ENCODE measurements at regions not wholly inside any gene's neighbourhood (a gene's known extent, or its start where the extent isn't known, plus 50 kb on each side); places are given as distances from the start of the nearest gene placed in this dataset.
"Not testable (repeated sequence)": the region's sequence is repeated elsewhere in the genome, so short reads cannot be mapped to it uniquely, and the experiment has no call there.

- H4K20me1 ChIP-seq (ENCODE audit: insufficient read depth); CTCF ChIA-PET; H3K36me3 ChIP-seq (ENCODE audit: low read depth); H3K79me2 ChIP-seq (ENCODE audit: low read depth); H3K27ac ChIP-seq; DNase-seq; POLR2A ChIA-PET (ENCODE audit: unreplicated experiment); H2AFZ ChIP-seq; H3K27me3 ChIP-seq (ENCODE audit: insufficient read depth, low read depth); H3K9me2 ChIP-seq (ENCODE audit: insufficient read depth); H3K9me3 ChIP-seq (ENCODE audit: insufficient read depth, low read depth); H3K4me1 ChIP-seq (replicated peaks; ENCODE audit: insufficient read depth); H3F3A ChIP-seq (ENCODE audit: insufficient read depth, low read depth); intact Hi-C loops (cut with micrococcal nuclease; ENCODE audit: unreplicated experiment); H3K4me2 ChIP-seq; BruUV-seq (replicated peaks); H3K4me3 ChIP-seq: not testable (repeated sequence)
Measured at GRCh38 chr19:21668072-21668773, 99.2 kb downstream of the ZNF100 start.

- CTCF ChIA-PET, result no interaction called here
- peaks cover 3% of the 10 kb centered on the region; the same call in 1 of the 2 replicates for H3K9me2 ChIP-seq (ENCODE audit: insufficient read depth)
- POLR2A ChIA-PET (ENCODE audit: unreplicated experiment), result no interaction called here
- H3K4me1 ChIP-seq (replicated peaks; ENCODE audit: insufficient read depth), result no peaks in the 10 kb centered on the region
- H3K4me2 ChIP-seq, result no peak overlapping the region
- no peaks in the 10 kb centered on the region for H3K36me3 ChIP-seq (ENCODE audit: low read depth)
- no peak overlapping the region for H3K4me3 ChIP-seq
- DNase-seq, result no peak
- no peaks in the 10 kb centered on the region for H3F3A ChIP-seq (ENCODE audit: insufficient read depth, low read depth)
- H3K9me3 ChIP-seq (ENCODE audit: insufficient read depth, low read depth), result peaks cover 7% of the 10 kb centered on the region
- no peak overlapping the region for H3K27ac ChIP-seq
- TF ChIP-seq EZH2 (IDR thresholded peaks at IDR 0.05; ENCODE audit: low read depth) (no peak), CTCF (conservative IDR thresholded peaks at IDR 0.05) (no peak)
- no peaks in the 10 kb centered on the region for H4K20me1 ChIP-seq (ENCODE audit: insufficient read depth)
- H2AFZ ChIP-seq, result no peak overlapping the region
- H3K27me3 ChIP-seq (ENCODE audit: insufficient read depth, low read depth), result no peaks in the 10 kb centered on the region
- intact Hi-C loops (cut with micrococcal nuclease; ENCODE audit: unreplicated experiment), result no loop called here
- no TSS peak for BruUV-seq (replicated peaks)
- H3K79me2 ChIP-seq (ENCODE audit: low read depth), result no peaks in the 10 kb centered on the region
Measured at GRCh38 chr19:21655540-21656126, 111.7 kb downstream of the ZNF100 start.

- H3F3A ChIP-seq (ENCODE audit: insufficient read depth, low read depth); CTCF ChIA-PET; H2AFZ ChIP-seq; BruUV-seq (replicated peaks); H3K4me3 ChIP-seq; H3K36me3 ChIP-seq (ENCODE audit: low read depth); intact Hi-C loops (cut with micrococcal nuclease; ENCODE audit: unreplicated experiment); H3K27ac ChIP-seq; POLR2A ChIA-PET (ENCODE audit: unreplicated experiment); H3K4me2 ChIP-seq; H4K20me1 ChIP-seq (ENCODE audit: insufficient read depth); H3K27me3 ChIP-seq (ENCODE audit: insufficient read depth, low read depth); H3K79me2 ChIP-seq (ENCODE audit: low read depth); H3K9me2 ChIP-seq (ENCODE audit: insufficient read depth); H3K4me1 ChIP-seq (replicated peaks; ENCODE audit: insufficient read depth); H3K9me3 ChIP-seq (ENCODE audit: insufficient read depth, low read depth); DNase-seq: not testable (repeated sequence)
Measured at GRCh38 chr19:21651478-21651877, 115.9 kb downstream of the ZNF100 start.

GRCh38 chr19:21638776-21639175 lies 128.6 kb downstream of the ZNF100 start:
- Histone ChIP-seq H3K36me3 (ENCODE audit: low read depth) (no peaks in the 10 kb centered on the region), H3F3A (ENCODE audit: insufficient read depth, low read depth) (no peaks in the 10 kb centered on the region), H3K4me3 (no peak overlapping the region), H4K20me1 (ENCODE audit: insufficient read depth) (no peaks in the 10 kb centered on the region), H3K79me2 (ENCODE audit: low read depth) (no peaks in the 10 kb centered on the region), H3K9me3 (ENCODE audit: insufficient read depth, low read depth) (peaks cover 2% of the 10 kb centered on the region), H3K4me1 (replicated peaks; ENCODE audit: insufficient read depth) (no peaks in the 10 kb centered on the region), H2AFZ (no peak overlapping the region), H3K27me3 (ENCODE audit: insufficient read depth, low read depth) (no peaks in the 10 kb centered on the region), H3K27ac (no peak overlapping the region), H3K9me2 (ENCODE audit: insufficient read depth) (no peaks in the 10 kb centered on the region), H3K4me2 (no peak overlapping the region)
- no TSS peak for BruUV-seq (replicated peaks)
- no peak for DNase-seq
- ChIA-PET POLR2A (ENCODE audit: unreplicated experiment) (interaction anchor here (0.7 kb wide), 1 partner anchor 1562 kb away, joined by 10 read pairs; no protein-coding TSS in a partner anchor), CTCF (no interaction called here)
- TF ChIP-seq CTCF (conservative IDR thresholded peaks at IDR 0.05) (no peak), EZH2 (IDR thresholded peaks at IDR 0.05; ENCODE audit: low read depth) (no peak)
- intact Hi-C loops (cut with micrococcal nuclease; ENCODE audit: unreplicated experiment), result no loop called here

All from PC-9 (cell line).